Fibroblast of lung (primary cell): ENCODE measurements at regions not wholly inside any gene's neighbourhood (a gene's known extent, or its start where the extent isn't known, plus 50 kb on each side); places are given as distances from the start of the nearest gene placed in this dataset.
A peak's percentile ranks its signal among the peaks of the same experiment; 100 is the strongest.
"Not testable (repeated sequence)": the region's sequence is repeated elsewhere in the genome, so short reads cannot be mapped to it uniquely, and the experiment has no call there.

ENCODE experiments used
- DNase-seq, 2 donors: peaks; one replicate each; pipeline versions ENCODE4 v3.0.0 to v3.0.0-alpha.2; 2010; ENCODE audit warnings: low read depth in 2 of 2
- H2AFZ ChIP-seq: 2 replicates; pipeline ENCODE4 v1.5.1; 2012; ENCODE audit warnings: low read length, control low read depth, inconsistent platforms
- H3K27ac ChIP-seq: 2 replicates; pipeline ENCODE4 v1.5.1; 2011; ENCODE audit warnings: low read length, control low read depth; ENCODE audit not compliant: insufficient read depth
- H3K27me3 ChIP-seq: 2 replicates; pipeline ENCODE4 v1.5.1; 2011; ENCODE audit warnings: mild to moderate bottlenecking, low read length; ENCODE audit not compliant: control insufficient read depth, insufficient read depth
- H3K36me3 ChIP-seq: 2 replicates; pipeline ENCODE4 v1.5.1; 2011; ENCODE audit warnings: low read length; ENCODE audit not compliant: control insufficient read depth, insufficient read depth
- H3K4me1 ChIP-seq: 2 replicates; pipeline ENCODE4 v1.5.1; 2011; ENCODE audit warnings: low read length; ENCODE audit not compliant: control insufficient read depth, insufficient read depth; ENCODE audit errors: extremely low read depth
- H3K4me2 ChIP-seq: 2 replicates; pipeline ENCODE4 v1.5.1; 2011; ENCODE audit warnings: low read length, control low read depth; ENCODE audit not compliant: insufficient read depth; ENCODE audit errors: extremely low read depth
- H3K4me3 ChIP-seq, 4 experiments: fragments of 200-600 bp in 1 of 4; sonication (generic) in 1 of 4; replicated peaks in 1 of 4; 2 replicates each; pipeline ENCODE4 v1.5.1; 2011 to 2016; ENCODE audit warnings: low read length in 4 of 4, low read depth in 3 of 4, mild to moderate bottlenecking in 3 of 4, control low read depth in 2 of 4, inconsistent platforms in 1 of 4, mixed read lengths in 1 of 4; ENCODE audit not compliant: insufficient read depth in 1 of 4; ENCODE audit errors: control extremely low read depth in 1 of 4
- H3K79me2 ChIP-seq: 2 replicates; pipeline ENCODE4 v1.5.1; 2012; ENCODE audit warnings: mild to moderate bottlenecking, low read length, inconsistent platforms; ENCODE audit not compliant: control insufficient read depth, insufficient read depth
- H3K9ac ChIP-seq: 2 replicates; pipeline ENCODE4 v1.5.1; 2011; ENCODE audit warnings: mild to moderate bottlenecking, low read length, control low read depth; ENCODE audit not compliant: insufficient read depth
- H3K9me3 ChIP-seq: 2 replicates; pipeline ENCODE4 v1.5.1; 2012; ENCODE audit warnings: low read depth, low read length; ENCODE audit not compliant: control insufficient read depth, insufficient read depth
- H4K20me1 ChIP-seq: 2 replicates; pipeline ENCODE4 v1.5.1; 2011; ENCODE audit warnings: low read length; ENCODE audit not compliant: control insufficient read depth, insufficient read depth; ENCODE audit errors: extremely low read depth
- CTCF ChIP-seq, 2 donors: IDR thresholded peaks in 1 of 2; conservative IDR thresholded peaks in 1 of 2; 1 replicate in 1 of 2; 2 replicates in 1 of 2; pipeline ENCODE4 v1.5.1; 2011 to 2012; ENCODE audit warnings: low read length in 2 of 2, control low read depth in 1 of 2, inconsistent platforms in 1 of 2, low read depth in 1 of 2, mild to moderate bottlenecking in 1 of 2
- EZH2 ChIP-seq: IDR thresholded peaks from 2 replicates; pipeline ENCODE4 v1.5.1; 2012; ENCODE audit warnings: low read length, control low read depth, mild to moderate bottlenecking; ENCODE audit errors: missing control alignments

- TF ChIP-seq EZH2 (no peak), CTCF (conservative IDR thresholded peaks at IDR 0.05 in 1 of 2, IDR thresholded peaks at IDR 0.05 in 1 of 2; ENCODE audit: low read depth in 1 of 2, low read length in 2 of 2) (no peak)
- DNase-seq, result peak in 1 of 2 donors; percentile 3
- H3K27ac ChIP-seq, result no peak overlapping the region
- H3K9ac ChIP-seq, result no peak overlapping the region
- H3K27me3 ChIP-seq, result no peaks in the 10 kb centered on the region
- H3K79me2 ChIP-seq, result no peaks in the 10 kb centered on the region
- no peaks in the 10 kb centered on the region for H4K20me1 ChIP-seq
- no peaks in the 10 kb centered on the region for H3K36me3 ChIP-seq
- no peaks in the 10 kb centered on the region for H3K9me3 ChIP-seq
- no peak overlapping the region for H3K4me3 ChIP-seq
- no peaks in the 10 kb centered on the region for H3K4me1 ChIP-seq
- H2AFZ ChIP-seq, result no peak overlapping the region
- H3K4me2 ChIP-seq, result no peak overlapping the region
Observed at GRCh38 chr7:49023345-49024328, 99.3 kb downstream of the CDC14C start.

- Histone ChIP-seq H3K9ac (no peak overlapping the region), H3K36me3 (no peaks in the 10 kb centered on the region), H2AFZ (no peak overlapping the region), H4K20me1 (no peaks in the 10 kb centered on the region), H3K9me3 (no peaks in the 10 kb centered on the region), H3K27me3 (no peaks in the 10 kb centered on the region), H3K4me3 (no peak overlapping the region), H3K4me1 (no peaks in the 10 kb centered on the region), H3K4me2 (no peak overlapping the region), H3K79me2 (no peaks in the 10 kb centered on the region), H3K27ac (no peak overlapping the region)
- TF ChIP-seq EZH2 (no peak), CTCF (conservative IDR thresholded peaks at IDR 0.05 in 1 of 2, IDR thresholded peaks at IDR 0.05 in 1 of 2; ENCODE audit: low read depth in 1 of 2, low read length in 2 of 2) (no peak)
- no peak for DNase-seq
Observed at GRCh38 chr7:49030221-49030620, 105.9 kb downstream of the CDC14C start.

- H3K9ac ChIP-seq, H3K4me2 ChIP-seq, H3K27ac ChIP-seq, H3K4me3 ChIP-seq, H3K36me3 ChIP-seq, DNase-seq, H3K9me3 ChIP-seq, H3K79me2 ChIP-seq, H4K20me1 ChIP-seq, H3K4me1 ChIP-seq, H2AFZ ChIP-seq, H3K27me3 ChIP-seq: not testable (repeated sequence)
Observed at GRCh38 chr7:49033140-49033539, 108.8 kb downstream of the CDC14C start.
